Natural killer cell treated with Interleukin-12 subunit alpha and Interleukin-12 subunit beta and Interleukin-15 and Interleukin-18, amount 100 ng/mL, for 72 hours (primary cell): ENCODE measurements at regions not wholly inside any gene's neighbourhood (a gene's known extent, or its start where the extent isn't known, plus 50 kb on each side); places are given as distances from the start of the nearest gene placed in this dataset.
A peak's percentile ranks its signal among the peaks of the same experiment; 100 is the strongest.

ENCODE experiments used
- ATAC-seq, 2 donors: fragments of 150-1000 bp; cut with Tn5 transposase in 1 of 2; sonication (Bioruptor Pico), chemical (Tn5 transposase) in 1 of 2; 2 replicates each; pipeline ENCODE4 v1.10.0; 2021
- DNase-seq: peaks from one replicate; pipeline ENCODE4 v3.0.0; 2022; ENCODE audit warnings: low spot score
- H3K27ac Mint-ChIP-seq, 2 donors: 1 replicate in 1 of 2; 2 replicates in 1 of 2; pipeline ENCODE4 v1.8.0; 2022; ENCODE audit warnings: mixed read lengths in 2 of 2, mild to moderate bottlenecking in 1 of 2, moderate library complexity in 1 of 2
- H3K27me3 Mint-ChIP-seq, 2 donors: 1 replicate in 1 of 2; 2 replicates in 1 of 2; pipeline ENCODE4 v1.8.0; 2022; ENCODE audit warnings: mixed read lengths in 2 of 2
- H3K36me3 Mint-ChIP-seq: one replicate; pipeline ENCODE4 v1.8.0; 2022; ENCODE audit warnings: mixed read lengths
- H3K4me1 Mint-ChIP-seq, 2 donors: 1 replicate in 1 of 2; 2 replicates in 1 of 2; pipeline ENCODE4 v1.8.0; 2022; ENCODE audit warnings: low read depth in 2 of 2, mixed read lengths in 2 of 2, mild to moderate bottlenecking in 1 of 2
- H3K4me3 Mint-ChIP-seq: one replicate; pipeline ENCODE4 v1.8.0; 2022; ENCODE audit warnings: mixed read lengths
- H3K9me3 Mint-ChIP-seq: 2 replicates; pipeline ENCODE4 v1.8.0; 2022; ENCODE audit warnings: mixed read lengths

DNA sequence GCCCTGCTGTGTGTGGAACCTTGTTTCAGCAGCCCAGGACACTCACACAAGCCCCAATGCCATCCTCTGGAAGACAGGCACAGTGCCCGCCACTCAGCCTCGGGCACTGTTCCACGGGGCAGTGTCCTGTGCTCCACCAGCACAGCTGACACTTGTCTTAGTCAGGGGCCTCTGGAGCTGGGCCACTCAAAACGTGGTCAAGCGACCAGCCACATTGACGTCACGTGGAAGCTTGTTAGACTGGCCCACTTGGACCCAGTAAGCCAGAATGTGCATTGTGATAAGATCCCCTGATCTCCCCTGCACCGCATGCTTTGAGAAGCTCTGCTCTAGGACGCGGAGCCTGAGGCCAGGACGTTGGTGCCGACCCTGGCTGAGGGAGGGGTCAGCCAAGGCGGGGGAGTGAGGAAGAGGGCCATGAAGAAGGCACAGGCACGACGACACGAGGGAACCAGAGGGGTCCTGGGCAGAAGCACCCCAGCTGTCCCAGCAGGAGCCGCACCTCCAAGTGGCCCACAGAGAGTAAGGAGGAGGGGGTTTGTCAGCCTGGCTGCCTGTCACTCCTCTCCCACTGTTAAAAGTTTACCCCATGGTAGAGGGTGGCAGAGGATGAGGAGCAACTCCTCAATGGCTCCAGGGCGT, 64.6 kb downstream of the LINC01488 start:
- H3K4me3 Mint-ChIP-seq: no peak overlapping the region
- DNase-seq: no peak
- peaks cover 0 to 4% of the 10 kb centered on the region in 2 donors for H3K4me1 Mint-ChIP-seq
- peak in 1 of 2 donors; percentile 25 for ATAC-seq
- peaks cover 9% of the 10 kb centered on the region for H3K9me3 Mint-ChIP-seq
- peaks cover 18 to 25% of the 10 kb centered on the region in 2 donors for H3K27me3 Mint-ChIP-seq
- H3K36me3 Mint-ChIP-seq: peaks cover 11% of the 10 kb centered on the region
- H3K27ac Mint-ChIP-seq: no peak overlapping the region

DNA sequence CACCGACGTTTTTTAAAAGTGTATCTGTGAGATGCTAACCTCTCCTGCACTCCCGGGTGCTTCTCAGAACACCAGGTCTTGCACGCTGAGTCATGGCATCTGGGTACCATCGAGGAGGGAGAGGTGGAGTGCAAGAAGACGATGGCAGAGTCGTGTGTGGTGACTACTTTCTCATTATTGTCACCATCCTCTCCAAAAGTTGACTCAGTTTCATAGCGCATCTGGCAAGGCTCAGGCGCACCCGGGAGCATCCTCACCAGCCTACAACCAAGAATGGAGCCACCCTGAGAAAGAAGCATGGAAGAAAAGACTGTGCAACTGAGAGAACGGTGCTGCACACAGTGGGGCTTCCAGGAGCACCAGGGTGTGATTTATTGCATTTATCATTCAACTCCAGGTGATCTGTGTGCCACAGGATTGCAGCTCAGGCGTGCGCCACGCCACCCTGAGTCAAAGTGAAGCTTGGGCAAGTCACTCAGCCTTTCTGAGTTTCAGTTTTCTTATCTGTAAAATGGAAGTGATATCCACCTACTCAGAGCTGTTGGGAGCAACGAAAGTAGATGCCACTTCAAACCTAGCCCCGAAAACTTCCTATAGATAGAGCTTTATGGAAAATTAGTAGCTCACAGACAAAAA, 65.4 kb downstream of the LINC01488 start:
- H3K27me3 Mint-ChIP-seq: peaks cover 18 to 25% of the 10 kb centered on the region in 2 donors
- H3K27ac Mint-ChIP-seq: no peak overlapping the region
- no peak for DNase-seq
- peaks cover 0 to 4% of the 10 kb centered on the region in 2 donors for H3K4me1 Mint-ChIP-seq
- H3K4me3 Mint-ChIP-seq: peak overlapping the region; percentile 20
- ATAC-seq: peak in 1 of 2 donors; percentile 55
- peaks cover 9% of the 10 kb centered on the region for H3K9me3 Mint-ChIP-seq
- peaks cover 12% of the 10 kb centered on the region for H3K36me3 Mint-ChIP-seq

DNA sequence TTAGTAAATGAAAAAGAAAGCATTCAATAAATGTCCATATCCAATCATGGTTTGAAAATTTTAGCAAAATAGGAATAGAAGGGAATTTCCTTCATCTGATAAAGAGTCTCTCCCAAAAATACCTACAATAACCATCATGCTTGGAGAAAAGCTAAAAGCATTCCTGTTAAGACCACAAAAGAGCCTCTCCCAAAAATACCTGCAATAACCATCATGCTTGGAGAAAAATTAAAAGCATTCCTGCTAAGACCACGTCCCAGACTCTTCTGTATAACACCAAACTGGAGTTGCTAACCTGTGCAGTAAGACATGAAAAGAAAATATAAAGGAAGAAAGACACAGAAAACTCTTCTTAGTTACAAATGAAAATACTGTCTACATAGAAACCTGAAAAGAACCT, 69.4 kb downstream of the LINC01488 start:
- no peak for DNase-seq
- peaks cover 0 to 4% of the 10 kb centered on the region in 2 donors for H3K4me1 Mint-ChIP-seq

DNA sequence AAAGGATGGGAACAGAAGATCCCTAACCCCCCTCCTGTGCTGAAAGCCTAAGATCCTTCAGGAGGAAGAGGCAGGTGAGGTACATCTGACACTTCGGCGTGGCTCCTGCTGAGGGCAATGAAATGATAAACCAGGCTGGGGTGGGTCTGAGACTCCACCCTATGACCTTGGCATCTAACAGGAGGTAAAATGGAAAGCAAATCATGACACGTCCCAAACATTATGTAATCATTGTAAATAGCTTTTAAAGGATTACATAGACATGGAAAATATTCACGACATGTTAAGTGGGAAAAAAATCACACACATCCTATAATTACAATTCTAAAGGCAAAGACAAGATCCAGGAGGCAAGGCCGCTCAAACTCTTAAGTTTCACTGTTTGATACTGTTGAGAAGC, 70.5 kb downstream of the LINC01488 start:
- ATAC-seq (no peak), DNase-seq (no peak)
- peaks cover 5 to 10% of the 10 kb centered on the region in 2 donors for H3K27me3 Mint-ChIP-seq
- H3K4me3 Mint-ChIP-seq: no peak overlapping the region
- peaks cover 12% of the 10 kb centered on the region for H3K36me3 Mint-ChIP-seq
- no peaks in the 10 kb centered on the region for H3K4me1 Mint-ChIP-seq
- peaks cover 9% of the 10 kb centered on the region for H3K9me3 Mint-ChIP-seq
- no peak overlapping the region for H3K27ac Mint-ChIP-seq

More for the DNA sequence above, 69.4 kb downstream of the LINC01488 start:
- Mint-ChIP-seq H3K27me3 (peaks cover 5 to 12% of the 10 kb centered on the region in 2 donors), H3K4me3 (no peak overlapping the region), H3K36me3 (peaks cover 12% of the 10 kb centered on the region), H3K9me3 (peaks cover 9% of the 10 kb centered on the region), H3K27ac (no peak overlapping the region)
- no peak for ATAC-seq

DNA sequence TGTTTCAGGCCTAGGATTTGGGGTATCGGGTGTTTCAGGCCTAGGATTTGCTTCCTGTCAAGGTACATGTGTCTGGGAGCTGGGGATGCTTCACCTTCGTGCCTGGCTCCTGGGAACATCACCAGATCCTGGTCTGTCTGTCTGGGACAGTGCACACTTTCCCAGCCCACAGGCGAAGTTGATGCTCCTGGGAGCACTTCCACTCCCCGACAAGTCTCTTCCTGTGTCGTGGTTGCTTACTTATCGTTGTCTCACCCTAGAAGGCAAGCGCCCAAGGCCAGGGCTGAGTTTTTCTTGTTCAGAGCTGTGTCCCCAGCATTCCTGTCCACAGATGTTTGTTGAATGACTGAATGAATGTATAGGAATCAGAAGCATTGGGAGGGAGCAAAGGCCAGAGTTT, 71.5 kb downstream of the LINC01488 start:
- Mint-ChIP-seq H3K27ac (no peak overlapping the region), H3K9me3 (peaks cover 9% of the 10 kb centered on the region), H3K4me1 (no peaks in the 10 kb centered on the region), H3K27me3 (peaks cover 5 to 11% of the 10 kb centered on the region in 2 donors), H3K4me3 (no peak overlapping the region), H3K36me3 (peaks cover 12% of the 10 kb centered on the region)
- ATAC-seq: no peak
- DNase-seq: no peak

DNA sequence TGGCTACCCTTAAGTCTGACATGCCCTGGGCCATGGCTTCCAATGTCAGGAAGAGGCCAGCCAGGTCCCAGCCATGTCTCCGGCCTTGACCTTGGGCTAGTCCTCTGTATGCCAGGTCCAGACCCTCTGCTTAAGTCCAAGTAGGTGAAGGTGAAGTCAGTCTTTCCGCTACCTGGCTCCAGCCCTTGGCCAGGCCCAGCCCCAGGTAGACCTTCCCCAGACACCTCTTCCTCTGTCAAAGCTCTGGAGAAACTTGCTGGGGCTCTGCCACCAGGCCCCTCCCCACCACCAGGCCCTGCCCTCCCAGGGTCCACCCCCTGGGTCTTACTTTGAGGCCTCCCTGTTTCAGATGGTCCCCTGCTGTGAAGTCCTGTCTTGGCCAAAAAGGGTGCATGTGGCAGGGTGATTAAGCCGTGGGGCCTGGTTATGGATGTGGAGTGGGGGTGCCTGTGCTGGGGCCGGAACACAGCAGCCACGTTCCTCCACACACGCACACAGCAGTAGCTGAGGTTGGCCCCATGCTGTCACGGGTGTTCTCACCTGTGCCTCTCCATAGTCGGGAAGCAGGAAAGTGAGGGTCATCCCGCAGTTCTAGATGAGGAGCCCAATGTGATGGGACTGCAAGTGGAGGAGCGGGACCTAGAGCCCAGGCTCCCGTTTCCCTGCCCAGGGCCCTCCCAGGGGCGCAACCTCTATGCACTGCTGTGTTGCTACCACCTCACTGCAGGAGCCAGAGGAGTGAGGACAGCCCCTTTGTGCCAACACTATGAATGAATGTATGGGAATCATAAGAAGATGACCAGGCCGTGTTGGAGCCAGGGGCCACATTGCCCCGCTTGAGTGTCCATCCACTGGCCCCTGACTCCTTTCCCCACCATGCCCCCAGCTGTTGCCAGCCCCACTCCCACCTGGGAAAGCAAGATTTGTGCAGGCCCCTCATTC, 72.2 kb downstream of the LINC01488 start:
- Mint-ChIP-seq H3K4me1 (peaks cover 0 to 2% of the 10 kb centered on the region in 2 donors), H3K4me3 (no peak overlapping the region), H3K9me3 (peaks cover 7% of the 10 kb centered on the region), H3K27ac (no peak overlapping the region), H3K36me3 (peaks cover 12% of the 10 kb centered on the region), H3K27me3 (peaks cover 5 to 11% of the 10 kb centered on the region in 2 donors)
- no peak for DNase-seq
- no peak for ATAC-seq

DNA sequence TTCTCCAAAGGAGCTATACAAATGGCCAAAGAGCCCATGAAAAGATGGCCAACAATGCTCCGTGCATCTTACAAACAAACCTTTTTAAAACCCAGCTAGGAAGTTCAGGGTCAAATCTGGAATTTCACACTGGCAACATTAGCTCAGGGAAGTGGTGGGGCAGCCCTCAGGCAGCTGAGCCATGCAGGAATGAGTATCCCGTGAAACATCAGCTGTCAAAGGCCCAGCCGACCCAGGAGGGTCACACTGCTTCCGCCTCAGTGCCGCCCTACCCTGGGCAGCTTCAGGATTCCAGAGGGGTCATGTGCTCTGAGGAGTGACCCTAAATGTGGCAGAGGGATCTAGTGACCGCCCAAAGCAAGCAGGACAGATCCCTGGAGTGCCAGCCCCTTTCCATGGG, 73.4 kb downstream of the LINC01488 start:
- H3K4me3 Mint-ChIP-seq: no peak overlapping the region
- peaks cover 0 to 7% of the 10 kb centered on the region in 2 donors for H3K27me3 Mint-ChIP-seq
- H3K36me3 Mint-ChIP-seq: peaks cover 5% of the 10 kb centered on the region
- H3K27ac Mint-ChIP-seq: no peak overlapping the region
- DNase-seq: no peak
- H3K9me3 Mint-ChIP-seq: no peaks in the 10 kb centered on the region
- H3K4me1 Mint-ChIP-seq: peaks cover 0 to 4% of the 10 kb centered on the region in 2 donors
- no peak for ATAC-seq

DNA sequence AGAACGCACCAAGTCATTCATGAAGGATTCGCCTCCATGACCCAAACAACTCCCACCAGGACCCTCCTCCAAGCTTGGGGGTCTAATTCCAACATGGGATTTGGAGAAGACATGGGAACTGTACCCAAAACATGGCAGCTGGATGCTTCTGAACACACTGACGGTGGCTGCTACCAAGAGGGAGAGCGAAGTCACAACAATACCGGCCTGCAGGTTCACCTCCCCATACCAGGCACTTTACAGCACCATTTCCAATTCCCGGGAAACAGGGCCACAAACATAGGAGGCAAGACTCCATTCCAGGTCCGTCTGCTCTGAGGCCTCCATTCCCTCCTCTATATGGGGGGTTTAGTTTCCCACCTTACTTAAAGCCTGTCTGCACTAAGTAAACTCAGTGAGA, 75.8 kb downstream of the LINC01488 start:
- Mint-ChIP-seq H3K27me3 (peaks cover 8 to 10% of the 10 kb centered on the region in 2 donors), H3K4me1 (peaks cover 0 to 4% of the 10 kb centered on the region in 2 donors), H3K9me3 (no peaks in the 10 kb centered on the region), H3K27ac (no peak overlapping the region), H3K4me3 (no peak overlapping the region), H3K36me3 (no peaks in the 10 kb centered on the region)
- DNase-seq: no peak
- ATAC-seq: no peak

DNA sequence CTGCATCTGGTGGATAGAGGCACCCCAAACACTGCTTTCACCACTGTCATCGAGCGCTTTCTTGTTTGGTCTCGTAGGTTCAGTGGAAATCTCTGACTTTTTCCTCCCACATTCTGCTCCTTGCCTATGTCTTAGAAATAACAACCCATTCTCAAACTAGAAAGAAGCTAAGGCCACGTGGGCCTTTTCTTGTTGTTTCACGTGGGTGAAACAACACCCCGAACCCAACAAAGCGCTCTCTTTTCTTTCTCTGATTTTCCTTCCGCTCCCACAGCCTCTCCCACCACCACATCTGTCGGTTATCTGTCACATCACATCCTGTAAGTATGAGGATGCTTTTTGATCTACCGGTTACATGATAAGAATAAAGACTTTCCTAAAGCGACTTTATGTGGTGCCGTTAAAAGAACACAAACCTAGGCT, 77.1 kb downstream of the LINC01488 start:
- no peak for DNase-seq
- peaks cover 8 to 10% of the 10 kb centered on the region in 2 donors for H3K27me3 Mint-ChIP-seq

DNA sequence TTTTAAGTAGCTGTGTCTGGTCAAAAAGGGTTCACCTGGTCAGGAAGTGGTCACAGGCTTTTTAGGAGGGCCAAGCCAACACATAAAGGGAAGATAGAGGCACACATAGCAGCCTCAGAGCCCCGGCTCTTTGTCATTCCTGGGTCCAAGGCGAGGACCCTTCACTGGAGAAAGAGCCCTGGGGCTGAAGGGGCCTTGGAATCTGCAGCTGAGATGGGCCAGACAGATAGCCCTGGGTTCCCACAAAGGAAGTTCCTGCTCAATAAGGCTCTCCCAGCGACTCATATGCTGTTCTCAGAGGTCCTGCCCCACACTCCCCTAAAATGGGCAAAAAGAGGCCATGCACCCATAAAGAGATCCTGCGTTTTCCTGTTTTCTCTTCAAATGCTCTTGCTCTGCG, 77.7 kb downstream of the LINC01488 start:
- DNase-seq (no peak), ATAC-seq (no peak)
- Mint-ChIP-seq H3K36me3 (no peaks in the 10 kb centered on the region), H3K4me1 (peaks cover 0 to 4% of the 10 kb centered on the region in 2 donors), H3K9me3 (no peaks in the 10 kb centered on the region), H3K27me3 (peaks cover 8 to 10% of the 10 kb centered on the region in 2 donors), H3K4me3 (no peak overlapping the region), H3K27ac (no peak overlapping the region)

More for the DNA sequence above, 77.1 kb downstream of the LINC01488 start:
- Mint-ChIP-seq H3K4me3 (no peak overlapping the region), H3K36me3 (no peaks in the 10 kb centered on the region), H3K4me1 (peaks cover 0 to 4% of the 10 kb centered on the region in 2 donors), H3K9me3 (no peaks in the 10 kb centered on the region), H3K27ac (no peak overlapping the region)
- ATAC-seq: no peak

DNA sequence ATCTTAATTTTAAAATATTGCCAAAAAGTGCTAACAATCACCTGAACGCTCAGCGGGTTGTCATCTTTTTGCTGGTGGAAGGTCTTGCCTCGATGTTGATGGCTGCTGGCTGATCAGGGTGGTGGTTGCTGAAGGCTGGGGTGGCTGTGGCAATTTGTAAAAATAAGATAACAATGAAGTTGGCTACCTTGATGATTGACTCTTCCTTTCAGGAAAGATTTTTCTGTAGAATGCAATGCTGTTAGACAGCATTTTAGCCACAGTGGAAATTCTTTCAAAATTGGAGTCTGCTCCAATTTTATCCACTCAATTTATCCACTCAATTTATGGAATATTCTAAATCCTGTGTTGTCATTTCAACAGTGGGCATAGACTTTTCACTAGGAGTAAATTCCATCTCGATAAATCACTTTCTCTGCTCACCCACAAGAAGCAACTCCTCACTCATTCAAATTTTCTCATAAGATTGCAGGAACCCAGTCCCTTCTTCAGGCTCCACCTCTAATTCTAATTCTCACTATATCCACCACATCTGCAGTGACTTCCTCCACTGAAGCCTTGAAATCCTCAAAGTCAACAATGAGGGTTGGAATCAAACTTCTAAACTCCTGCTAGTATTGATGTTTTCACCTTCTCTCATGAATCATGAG, 78.8 kb downstream of the LINC01488 start:
- peaks cover 0 to 4% of the 10 kb centered on the region in 2 donors for H3K4me1 Mint-ChIP-seq
- ATAC-seq: no peak
- H3K36me3 Mint-ChIP-seq: no peaks in the 10 kb centered on the region
- no peak overlapping the region for H3K4me3 Mint-ChIP-seq
- no peak for DNase-seq
- peaks cover 8 to 10% of the 10 kb centered on the region in 2 donors for H3K27me3 Mint-ChIP-seq
- no peaks in the 10 kb centered on the region for H3K9me3 Mint-ChIP-seq
- no peak overlapping the region for H3K27ac Mint-ChIP-seq

DNA sequence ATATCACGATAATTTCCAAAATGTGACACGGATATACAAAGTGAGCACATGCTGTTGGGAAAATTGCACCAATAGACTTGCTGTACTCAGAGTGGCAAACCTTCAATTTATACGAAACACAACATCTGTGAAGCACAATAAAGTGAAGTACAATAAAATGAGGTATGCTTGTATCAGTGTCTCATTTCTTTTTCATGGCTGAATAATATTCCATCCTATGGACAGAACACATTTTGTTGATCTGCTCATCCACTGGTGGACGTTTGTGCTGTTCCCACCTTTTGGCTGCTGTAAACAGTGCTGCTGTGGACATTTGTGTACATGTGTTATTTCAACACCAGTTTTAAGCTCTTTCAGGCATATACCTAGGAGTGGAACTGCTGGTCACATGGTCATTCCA, 78.7 kb upstream of the CCND1 start:
- Mint-ChIP-seq H3K4me3 (no peak overlapping the region), H3K27me3 (peaks cover 8% of the 10 kb centered on the region in 2 donors), H3K9me3 (no peaks in the 10 kb centered on the region), H3K36me3 (no peaks in the 10 kb centered on the region), H3K4me1 (peaks cover 0 to 4% of the 10 kb centered on the region in 2 donors), H3K27ac (no peak overlapping the region)
- no peak for DNase-seq
- no peak for ATAC-seq

DNA sequence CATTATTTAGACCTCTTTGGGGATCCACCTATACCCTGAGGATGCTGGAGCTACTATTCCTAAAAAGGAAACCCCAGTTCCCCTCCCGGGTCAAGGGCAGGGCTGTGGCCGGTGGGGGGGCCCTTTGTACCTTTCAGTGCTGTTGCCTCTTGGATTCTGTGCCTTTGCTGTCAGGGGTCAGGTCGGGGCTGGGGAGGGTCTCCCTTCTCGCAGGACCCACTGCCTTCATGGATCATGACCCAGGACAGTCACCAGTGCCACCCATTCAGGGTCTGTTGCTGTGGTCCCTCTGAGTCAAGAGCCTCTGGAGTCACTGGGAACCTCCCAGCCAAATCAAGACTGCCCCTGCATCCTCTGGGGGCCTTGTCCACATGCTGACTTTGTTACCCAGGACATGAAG, 78.1 kb upstream of the CCND1 start:
- Mint-ChIP-seq H3K4me1 (peaks cover 0 to 4% of the 10 kb centered on the region in 2 donors), H3K4me3 (no peak overlapping the region), H3K36me3 (no peaks in the 10 kb centered on the region), H3K27ac (no peak overlapping the region), H3K9me3 (no peaks in the 10 kb centered on the region), H3K27me3 (peaks cover 8% of the 10 kb centered on the region in 2 donors)
- no peak for DNase-seq
- no peak for ATAC-seq
